Astrocyte (in vitro differentiated cells and primary cell): ENCODE measurements at regions not wholly inside any gene's neighbourhood (a gene's known extent, or its start where the extent isn't known, plus 50 kb on each side); places are given as distances from the start of the nearest gene placed in this dataset.

Source experiments
- EZH2 ChIP-seq: IDR thresholded peaks from 2 replicates; pipeline ENCODE4 v1.6.1; 2012; ENCODE audit warnings: mild to moderate bottlenecking, low read length, inconsistent platforms; ENCODE audit not compliant: insufficient read depth
- TF ChIP-seq, protein P1 (sequence below): IDR thresholded peaks from 2 replicates; pipeline ENCODE4 v1.5.1; 2011; ENCODE audit warnings: low read depth, mild to moderate bottlenecking, inconsistent platforms, low read length, moderate library complexity; ENCODE audit not compliant: insufficient read depth

GRCh38 chr19:31181535-31181934 is 167.7 kb downstream of the TSHZ3 start:
- TF ChIP-seq, protein P1, sequence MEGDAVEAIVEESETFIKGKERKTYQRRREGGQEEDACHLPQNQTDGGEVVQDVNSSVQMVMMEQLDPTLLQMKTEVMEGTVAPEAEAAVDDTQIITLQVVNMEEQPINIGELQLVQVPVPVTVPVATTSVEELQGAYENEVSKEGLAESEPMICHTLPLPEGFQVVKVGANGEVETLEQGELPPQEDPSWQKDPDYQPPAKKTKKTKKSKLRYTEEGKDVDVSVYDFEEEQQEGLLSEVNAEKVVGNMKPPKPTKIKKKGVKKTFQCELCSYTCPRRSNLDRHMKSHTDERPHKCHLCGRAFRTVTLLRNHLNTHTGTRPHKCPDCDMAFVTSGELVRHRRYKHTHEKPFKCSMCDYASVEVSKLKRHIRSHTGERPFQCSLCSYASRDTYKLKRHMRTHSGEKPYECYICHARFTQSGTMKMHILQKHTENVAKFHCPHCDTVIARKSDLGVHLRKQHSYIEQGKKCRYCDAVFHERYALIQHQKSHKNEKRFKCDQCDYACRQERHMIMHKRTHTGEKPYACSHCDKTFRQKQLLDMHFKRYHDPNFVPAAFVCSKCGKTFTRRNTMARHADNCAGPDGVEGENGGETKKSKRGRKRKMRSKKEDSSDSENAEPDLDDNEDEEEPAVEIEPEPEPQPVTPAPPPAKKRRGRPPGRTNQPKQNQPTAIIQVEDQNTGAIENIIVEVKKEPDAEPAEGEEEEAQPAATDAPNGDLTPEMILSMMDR: no peak
- no peak for TF ChIP-seq EZH2
